IPS-NIHi7 (cell line): ENCODE measurements at regions not wholly inside any gene's neighbourhood (a gene's known extent, or its start where the extent isn't known, plus 50 kb on each side); places are given as distances from the start of the nearest gene placed in this dataset.
A peak's percentile ranks its signal among the peaks of the same experiment; 100 is the strongest.

Experiments
- DNase-seq: peaks from one replicate; pipeline ENCODE4 v3.0.0; 2012; ENCODE audit warnings: mixed read lengths; ENCODE audit errors: extremely low spot score

DNA sequence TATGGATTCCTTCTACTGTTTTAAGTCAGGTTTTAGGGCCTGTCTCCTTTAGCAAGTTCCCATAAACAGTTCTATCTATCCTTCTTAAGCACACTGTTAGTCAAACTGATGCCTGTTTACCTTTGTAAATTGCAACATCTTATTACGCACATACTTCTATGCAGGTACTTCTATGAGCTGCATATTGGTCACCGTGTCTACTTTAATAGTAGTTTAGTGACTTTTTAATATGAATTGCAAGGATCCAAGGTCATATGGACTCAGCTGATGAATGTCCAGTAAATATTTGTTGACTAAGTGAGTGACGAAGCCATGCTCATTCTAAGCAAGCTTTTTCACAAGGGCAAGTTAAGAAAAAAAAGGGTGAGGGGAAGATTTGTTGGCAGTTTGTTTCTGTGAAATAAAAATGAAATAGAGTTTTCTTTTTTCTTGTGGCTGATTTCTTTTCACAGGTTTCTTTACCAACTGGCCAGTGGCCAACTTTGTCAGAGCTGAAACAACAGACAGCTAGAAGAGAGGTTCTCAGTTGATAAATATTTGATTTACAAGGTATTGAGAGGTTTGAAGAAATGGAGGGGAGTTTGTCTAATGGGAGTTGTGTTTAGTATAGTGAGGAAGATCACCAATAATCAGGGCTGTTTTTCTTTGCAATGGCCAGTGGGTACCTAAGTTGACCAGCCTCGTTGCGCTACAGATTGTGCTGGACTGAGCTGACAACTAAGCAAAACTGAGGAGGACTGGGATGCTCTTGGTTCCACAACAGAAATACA is 141.1 kb downstream of the SLC15A5 start:
- DNase-seq: no peak

DNA sequence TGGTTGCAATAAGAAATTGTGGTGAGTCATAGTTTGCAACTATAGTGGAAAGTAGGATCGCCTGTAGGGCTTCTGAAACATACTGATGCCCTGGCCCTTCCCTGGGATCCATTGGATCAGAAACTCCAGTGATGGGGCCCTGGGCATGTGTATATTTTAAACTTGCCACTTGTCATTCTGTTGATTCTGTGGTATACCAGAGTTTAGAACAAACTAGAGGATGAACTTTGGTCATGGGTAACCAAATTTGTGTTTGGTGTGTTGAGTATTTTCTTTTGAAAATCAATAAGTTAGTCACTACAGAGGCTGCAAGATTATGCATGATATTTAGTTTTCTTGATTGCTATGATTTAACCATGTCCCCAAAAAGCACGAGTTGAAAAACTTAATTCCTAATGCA is 142.2 kb downstream of the SLC15A5 start:
- no peak for DNase-seq

DNA sequence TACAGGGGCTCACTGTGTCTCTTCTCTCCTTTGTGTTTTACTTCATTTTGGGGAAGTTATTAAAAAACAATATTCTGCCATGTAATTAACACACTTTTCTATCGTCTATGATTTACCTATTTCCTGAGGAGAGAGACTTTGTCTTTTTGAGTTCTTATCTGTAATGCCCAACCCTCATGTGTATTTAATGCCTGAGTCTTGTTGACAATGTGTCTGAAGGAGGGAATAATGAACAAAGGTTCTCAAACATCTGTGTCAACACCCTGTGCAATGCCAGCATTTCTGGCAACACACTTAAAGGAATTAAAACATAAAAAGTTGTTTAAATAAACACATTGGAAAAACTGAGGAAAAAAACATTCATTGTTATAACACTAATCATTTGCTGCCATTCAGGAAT is 147.1 kb downstream of the SLC15A5 start:
- DNase-seq: no peak

DNA sequence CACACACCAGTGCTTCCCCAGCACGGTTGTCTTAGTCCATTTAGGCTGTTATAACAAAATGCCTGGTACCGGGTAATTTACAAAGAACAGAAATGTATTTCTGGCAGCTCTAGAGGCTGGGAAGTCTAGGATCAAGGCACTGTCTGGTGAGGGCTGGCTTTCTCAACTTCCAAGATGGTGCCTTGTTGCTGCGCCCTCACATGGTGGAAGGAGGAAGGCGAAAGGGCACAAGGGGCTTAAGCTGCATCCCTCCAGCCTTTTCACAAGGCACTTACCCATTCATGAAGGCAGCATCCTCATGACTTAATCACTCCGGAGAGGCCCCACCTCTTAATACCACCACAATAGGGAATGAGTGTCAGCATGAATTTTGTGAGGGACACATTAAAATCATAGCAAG is 155.5 kb downstream of the SLC15A5 start:
- DNase-seq: peak; percentile 29

DNA sequence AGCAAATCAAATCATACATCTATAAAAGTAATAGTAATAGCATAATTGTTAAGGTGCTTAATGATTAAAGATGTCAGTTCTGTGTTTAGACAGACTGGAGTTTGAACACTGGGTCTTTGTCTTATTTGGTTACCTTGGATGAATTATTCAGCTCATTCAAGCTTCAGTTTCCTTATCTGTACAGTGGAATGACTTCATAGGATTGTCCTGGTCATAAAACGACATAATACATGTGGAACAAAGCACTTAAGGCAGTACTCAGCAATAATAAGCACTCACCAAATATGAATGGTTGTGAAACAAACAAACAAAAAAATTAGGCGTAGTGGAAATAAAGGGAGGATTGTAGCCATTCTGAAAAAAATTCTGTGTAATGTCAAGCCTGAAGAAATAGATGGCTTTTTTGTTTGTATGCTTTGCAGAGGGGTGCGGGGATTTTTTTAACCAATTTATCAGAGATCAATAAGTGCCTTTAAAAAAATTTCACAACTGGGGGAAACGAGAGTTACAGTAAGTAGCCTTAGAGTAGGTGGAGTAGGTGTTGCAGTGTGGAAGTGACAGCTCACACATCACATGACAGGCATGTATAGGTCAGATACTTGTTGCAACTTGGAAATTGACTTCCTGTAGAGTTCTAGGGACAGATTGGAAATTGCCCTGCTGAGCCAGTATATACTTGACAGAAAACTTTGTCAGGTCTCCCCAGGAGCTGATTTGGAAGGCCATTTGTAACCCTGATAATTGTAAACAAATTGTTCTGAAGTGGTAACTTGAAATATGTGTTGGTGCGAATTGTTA is 157.7 kb downstream of the SLC15A5 start:
- DNase-seq: no peak

DNA sequence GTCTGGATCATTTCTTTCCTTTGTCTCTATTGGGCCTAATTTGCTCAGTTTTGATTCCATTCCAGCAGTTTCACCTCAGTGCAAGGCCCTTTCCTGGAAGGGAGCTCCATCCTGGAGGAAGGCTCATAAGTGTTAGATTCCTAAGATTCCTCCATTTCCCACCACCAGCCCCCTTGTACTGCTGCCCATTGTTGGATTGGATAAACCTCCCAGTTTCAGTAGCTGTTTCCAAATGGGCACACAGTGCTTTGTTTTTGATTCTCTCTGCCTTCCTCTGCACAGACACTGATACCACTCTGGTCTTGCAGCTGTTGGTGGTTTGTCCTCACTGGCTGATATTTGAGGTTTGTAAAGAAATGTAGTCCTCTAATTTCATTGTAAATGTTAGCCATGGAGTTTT is 158.9 kb downstream of the SLC15A5 start:
- DNase-seq: peak; percentile 41

DNA sequence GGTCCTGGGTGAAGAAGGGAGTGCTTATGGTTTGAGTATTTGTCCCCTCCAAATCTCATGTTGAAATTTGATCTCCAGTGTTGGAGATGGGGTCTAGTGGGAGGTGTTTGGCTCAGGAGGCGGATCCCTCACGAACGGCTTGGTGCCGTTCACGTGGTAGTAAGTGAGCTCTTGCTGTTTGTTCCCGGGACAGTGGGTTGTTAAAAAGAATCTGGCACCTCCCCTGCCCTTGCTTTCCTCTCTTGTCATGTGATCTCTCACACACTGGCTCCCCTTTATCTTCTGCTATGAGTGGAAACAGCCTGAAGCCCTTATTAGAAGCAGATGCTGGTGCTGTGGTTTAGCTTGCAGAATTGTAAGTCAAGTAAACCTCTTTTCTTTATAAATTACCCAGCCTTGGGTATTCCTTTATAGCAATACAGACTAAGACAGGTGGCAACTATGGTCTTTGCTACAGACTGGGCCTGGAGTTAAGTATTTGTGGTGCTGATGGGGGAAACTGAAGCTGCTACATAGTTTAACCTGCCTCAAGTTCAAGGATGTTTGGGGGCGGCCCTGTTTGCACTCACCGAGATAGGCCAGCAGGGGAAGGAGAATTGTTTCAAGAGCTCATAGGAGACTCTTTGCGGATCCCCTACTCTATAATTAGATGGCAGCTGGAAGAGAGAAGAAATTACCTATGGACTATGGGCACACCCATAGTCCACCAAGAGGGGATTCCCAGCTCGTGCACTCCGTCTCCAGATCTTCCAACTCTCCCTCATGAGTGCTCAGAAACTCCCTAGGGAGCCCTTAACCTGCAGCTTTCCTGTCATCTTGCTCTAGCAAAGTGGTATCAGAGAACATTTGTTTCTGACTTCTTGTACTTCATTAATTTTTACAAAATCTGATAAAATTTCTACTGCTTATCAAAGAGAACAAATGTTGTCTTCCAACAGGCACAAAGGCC is 164.6 kb downstream of the SLC15A5 start:
- peak; percentile 55 for DNase-seq

DNA sequence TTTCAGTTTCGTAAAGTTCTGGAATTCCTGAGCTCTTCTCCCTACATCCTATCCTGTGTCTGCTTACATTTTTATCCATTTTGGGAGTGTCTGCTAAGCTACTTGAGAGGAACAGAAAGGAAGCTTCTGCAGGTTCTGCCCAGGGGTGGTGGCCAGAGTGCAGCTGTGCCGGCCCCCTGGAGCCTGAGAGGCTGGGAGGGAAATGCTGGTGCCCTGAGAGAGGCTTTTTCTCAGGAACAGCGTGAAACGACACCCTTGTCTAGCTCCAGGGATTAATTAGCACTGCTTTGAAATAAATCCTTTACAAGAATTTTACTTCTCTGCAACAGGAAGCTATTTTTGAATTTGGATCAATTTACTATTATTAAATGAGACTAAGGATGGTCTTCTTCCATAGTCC is 165.4 kb downstream of the SLC15A5 start:
- no peak for DNase-seq

DNA sequence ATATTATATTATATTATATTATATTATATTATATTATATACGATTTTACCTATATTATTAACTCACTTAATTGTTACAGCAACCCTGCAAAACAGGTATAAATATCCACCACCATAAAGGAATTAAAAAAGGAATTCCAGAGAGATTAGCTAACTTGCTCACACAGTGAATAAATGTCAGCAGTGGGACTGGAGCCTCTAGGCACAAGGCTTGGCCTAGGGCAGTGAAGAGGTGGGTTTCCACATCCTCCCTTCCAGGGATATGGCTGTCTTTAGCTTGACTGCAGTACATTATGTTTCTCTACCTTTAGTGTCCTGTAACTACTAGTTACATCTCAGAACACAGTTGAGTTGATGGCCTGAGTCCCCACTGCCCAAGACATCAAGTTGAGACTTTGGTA is 166.9 kb downstream of the SLC15A5 start:
- DNase-seq: no peak

DNA sequence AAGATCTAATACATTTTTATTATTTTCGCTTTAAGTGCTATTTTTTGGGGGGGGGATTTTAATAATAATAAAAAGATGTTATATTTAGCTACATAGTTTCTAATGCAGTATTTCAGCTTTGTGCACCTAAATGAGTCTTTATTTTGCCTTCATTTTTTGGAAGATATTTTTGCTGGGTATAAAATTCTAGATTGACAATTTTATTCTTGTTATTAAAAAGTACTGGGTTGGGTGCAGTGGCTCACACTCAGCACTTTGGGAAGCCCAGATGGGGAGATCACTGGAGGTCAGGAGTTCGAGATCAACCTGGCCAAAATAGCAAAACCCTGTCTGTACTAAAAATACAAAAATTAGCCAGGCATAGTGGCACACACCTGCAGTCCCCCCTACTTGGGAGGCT is 173.6 kb downstream of the SLC15A5 start:
- DNase-seq: no peak

DNA sequence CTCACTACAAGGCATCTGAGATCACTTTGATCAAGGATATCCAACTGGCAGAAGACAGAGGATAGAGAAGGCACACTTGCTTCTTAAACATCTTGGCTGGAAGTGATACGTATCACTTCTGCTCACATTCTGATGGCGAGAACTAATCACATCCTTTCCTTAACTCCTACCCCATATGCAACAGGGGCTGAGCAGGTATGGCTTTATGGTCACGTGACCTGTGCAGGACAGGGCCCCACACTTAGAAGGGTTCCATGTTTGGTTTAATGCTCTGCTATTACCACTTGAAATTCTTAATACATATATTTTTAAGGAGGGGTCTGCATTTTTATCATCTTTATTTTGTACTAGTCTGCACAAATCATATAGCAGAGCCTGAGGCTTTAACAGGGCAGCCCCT is 177.3 kb downstream of the SLC15A5 start:
- DNase-seq: no peak

DNA sequence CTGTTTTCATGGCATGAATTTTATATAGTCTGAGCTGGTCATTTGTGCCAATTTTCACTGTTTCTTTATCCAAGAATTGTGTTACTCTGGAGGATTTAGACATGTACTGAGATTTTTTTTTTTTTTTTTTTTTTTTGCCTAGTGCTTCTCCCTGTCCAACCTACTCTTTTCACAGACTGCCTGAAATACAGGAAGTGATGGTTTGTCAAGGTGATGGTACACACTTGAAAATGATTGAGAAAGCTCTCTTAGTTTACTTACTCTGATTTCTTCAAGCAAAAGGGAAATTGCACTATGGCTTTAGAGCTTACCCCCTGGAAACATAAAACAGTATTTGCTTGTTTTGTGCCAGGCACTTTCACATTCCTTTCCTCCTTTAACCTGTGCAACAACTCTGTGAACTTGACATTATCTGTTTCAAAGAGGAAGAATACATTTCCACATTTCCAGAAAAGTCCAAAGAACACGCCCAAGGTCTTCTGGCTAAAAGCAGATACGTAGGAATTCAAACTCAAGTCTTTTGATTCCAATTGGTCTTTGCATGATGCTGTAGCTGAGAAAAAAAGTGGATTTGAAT is 181.1 kb downstream of the SLC15A5 start:
- no peak for DNase-seq

DNA sequence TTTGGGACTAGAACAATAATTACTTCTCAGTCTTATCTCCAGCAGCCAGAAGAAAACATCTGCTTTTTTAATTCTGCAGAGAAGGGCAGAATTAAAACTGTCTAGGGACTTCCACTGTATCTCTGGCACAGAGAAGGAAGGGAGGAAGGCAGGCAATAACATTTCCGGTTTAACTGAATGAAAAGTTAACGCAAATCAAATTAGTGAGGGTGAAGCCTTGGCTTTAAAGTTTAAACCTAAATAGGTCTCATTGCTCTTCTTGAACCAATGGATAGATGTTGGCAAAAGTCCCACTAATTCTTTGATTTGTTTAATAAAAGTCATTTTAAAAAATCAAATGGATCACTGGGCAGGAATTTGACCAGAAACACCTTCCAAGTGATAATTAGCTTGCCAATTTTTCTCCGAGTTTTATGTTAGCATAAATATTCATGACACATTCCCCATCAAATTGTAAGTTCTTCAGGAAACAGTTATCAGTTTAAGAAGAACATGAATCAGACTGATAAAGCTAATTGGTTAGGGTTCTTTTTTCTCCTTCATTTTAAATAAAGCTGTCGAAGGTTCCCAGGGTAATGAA is 181.9 kb downstream of the SLC15A5 start:
- DNase-seq: no peak

DNA sequence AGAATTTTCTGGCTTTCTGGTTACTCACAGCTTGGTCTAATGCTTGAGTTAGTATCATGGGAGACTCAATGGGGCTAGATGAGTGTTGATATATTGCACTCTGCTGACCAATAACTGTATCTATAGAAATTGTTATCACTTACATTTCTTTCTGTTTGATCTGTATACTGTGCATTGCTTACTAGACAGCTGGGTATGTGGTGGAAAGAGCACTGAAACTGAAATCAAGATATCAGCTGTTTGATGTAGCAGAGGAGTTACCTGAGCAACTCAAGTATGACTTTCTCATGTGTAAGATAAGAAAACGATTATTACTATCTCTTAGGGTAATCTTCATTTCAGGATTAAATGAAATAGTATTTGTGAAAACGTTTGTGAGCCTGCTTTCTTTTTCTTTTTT is 183.0 kb downstream of the SLC15A5 start:
- no peak for DNase-seq

DNA sequence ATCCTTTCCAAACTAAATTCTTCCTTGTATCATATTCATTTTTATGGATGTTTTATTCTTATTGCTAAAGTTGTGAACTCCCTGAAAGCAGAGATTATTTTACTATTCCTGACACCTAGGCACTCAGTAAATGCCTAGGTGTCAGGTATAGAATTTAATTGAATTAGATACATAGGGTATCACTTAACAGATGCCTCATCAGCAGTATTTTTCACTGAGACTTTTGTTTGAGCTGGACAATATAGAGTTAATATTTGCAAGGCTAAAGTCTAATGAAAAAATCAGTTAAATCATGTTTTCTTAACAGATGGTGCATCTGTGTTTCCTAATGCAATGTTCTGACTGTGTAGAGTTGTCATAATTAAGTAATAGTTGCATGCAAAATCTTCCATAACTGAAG is 182.7 kb downstream of the DERA start:
- no peak for DNase-seq

DNA sequence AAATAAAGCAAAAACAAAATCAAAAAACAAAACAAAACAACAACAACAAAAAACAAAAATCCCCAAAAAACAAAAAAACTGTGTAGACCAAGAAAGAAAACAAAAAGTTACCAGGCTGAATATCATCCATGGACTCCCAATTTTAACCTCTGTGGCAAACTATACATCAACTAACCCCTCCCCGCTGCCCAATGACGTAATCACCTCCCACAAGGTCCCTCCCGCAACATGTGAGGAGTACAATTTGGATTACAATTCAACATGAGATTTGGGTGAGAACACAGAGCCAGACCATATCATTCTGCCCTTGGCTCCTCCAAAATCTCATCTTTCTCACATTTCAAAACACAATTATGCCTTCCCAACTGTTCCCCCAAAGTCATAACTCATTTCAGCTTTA is 179.8 kb downstream of the DERA start:
- DNase-seq: no peak

DNA sequence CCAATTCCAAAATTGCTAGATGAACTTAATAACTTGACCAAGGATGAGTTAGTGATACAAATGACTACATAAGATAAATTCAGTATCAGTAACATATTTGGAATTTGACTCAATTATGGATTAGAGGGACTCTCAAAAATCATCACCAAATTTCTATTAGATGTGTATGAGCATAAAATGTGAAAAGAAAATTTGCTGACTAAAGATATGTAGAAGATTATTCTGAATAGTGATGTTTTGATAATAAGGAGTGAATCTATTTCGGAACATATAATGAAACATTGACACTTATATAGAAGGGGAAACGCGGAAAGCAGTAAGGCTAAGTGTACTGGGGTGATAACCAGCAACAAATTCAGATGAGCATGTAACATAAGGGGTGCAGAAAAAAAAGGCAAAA is 177.3 kb downstream of the DERA start:
- no peak for DNase-seq
